Gastroesophageal sphincter (tissue), 4 donors: ENCODE measurements at regions not wholly inside any gene's neighbourhood (a gene's known extent, or its start where the extent isn't known, plus 50 kb on each side); places are given as distances from the start of the nearest gene placed in this dataset.

ENCODE experiments used
- ATAC-seq: fragments of 150-250 bp; one replicate; pipeline ENCODE4 v1.9.1; 2016; ENCODE audit warnings: mild to moderate bottlenecking, moderate library complexity
- H3K27ac ChIP-seq, 4 donors: fragments of 200-600 bp; sonication (generic) in 3 of 4; 1 replicate in 3 of 4; 2 replicates in 1 of 4; pipeline ENCODE4 v1.5.1; 2016 to 2019
- H3K27me3 ChIP-seq: fragments of 200-600 bp; sonication (generic); one replicate; pipeline ENCODE4 v1.5.1; 2019
- H3K36me3 ChIP-seq, 2 donors: fragments of 200-600 bp; sonication (generic); one replicate each; pipeline ENCODE4 v1.5.1; 2019; ENCODE audit warnings: control low read depth in 1 of 2
- H3K4me1 ChIP-seq, 3 donors: fragments of 200-600 bp; sonication (generic); 1 replicate in 2 of 3; 2 replicates in 1 of 3; pipeline ENCODE4 v1.5.1; 2016 to 2019; ENCODE audit warnings: control low read depth in 2 of 3
- H3K4me3 ChIP-seq, 2 donors: fragments of 200-600 bp; sonication (generic); one replicate each; pipeline ENCODE4 v1.5.1; 2019; ENCODE audit warnings: mild to moderate bottlenecking in 1 of 2, moderate library complexity in 1 of 2
- H3K9me3 ChIP-seq, 3 donors: fragments of 200-600 bp; sonication (generic); one replicate each; pipeline ENCODE4 v1.5.1; 2017 to 2019; ENCODE audit warnings: control low read depth in 2 of 3
- EP300 ChIP-seq: sonication (generic); formaldehyde crosslinking; IDR thresholded peaks from one replicate; pipeline ENCODE4 v1.6.1; 2017; ENCODE audit warnings: antibody characterized with exemption, mild to moderate bottlenecking
- POLR2A ChIP-seq, 2 donors: fragments of 450-650 bp; IDR thresholded peaks; one replicate each; pipeline ENCODE4 v1.6.1; 2017; ENCODE audit warnings: antibody characterized with exemption in 2 of 2, mild to moderate bottlenecking in 2 of 2, moderate library complexity in 1 of 2
- POLR2AphosphoS5 ChIP-seq: sonication (generic); formaldehyde crosslinking; IDR thresholded peaks from one replicate; pipeline ENCODE4 v1.6.1; 2017; ENCODE audit warnings: antibody characterized with exemption
- WGBS, 2 donors: methylation state at CpG; one replicate each; pipeline ENCODE4 v1.1.5; 2018; ENCODE audit warnings: low coverage in 1 of 2; 5-methylcytosine and 5-hydroxymethylcytosine counted together
- TF ChIP-seq, protein P1 (sequence below), 4 experiments: fragments of 200-600 bp in 2 of 4; fragments of 450-650 bp in 2 of 4; sonication (generic) in 1 of 4; IDR thresholded peaks; one replicate each; pipeline ENCODE4 v1.5.1; 2017 to 2019; ENCODE audit warnings: antibody characterized with exemption in 4 of 4, mild to moderate bottlenecking in 2 of 4, moderate library complexity in 2 of 4

DNA sequence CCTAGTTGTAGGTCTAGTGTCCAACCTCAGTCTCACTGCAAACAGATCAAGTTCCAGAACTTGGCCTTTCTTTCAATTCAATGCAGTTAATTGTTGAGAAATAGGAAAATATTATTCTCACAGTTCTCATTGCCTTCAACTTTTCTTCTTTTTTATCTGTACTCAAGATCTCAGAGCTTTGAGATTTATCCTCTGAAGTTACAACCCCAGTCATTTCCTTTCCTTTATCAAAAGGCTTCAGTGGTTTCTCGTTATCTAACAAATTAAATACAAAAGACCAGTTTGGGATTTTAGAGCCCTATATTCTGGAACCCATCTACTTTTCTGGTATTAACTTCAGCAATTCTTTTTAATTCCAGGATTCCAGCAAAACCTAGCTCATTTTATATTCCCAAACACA, 130.2 kb downstream of the TMA16 start:
- no peak for TF ChIP-seq EP300
- TF ChIP-seq, protein P1, sequence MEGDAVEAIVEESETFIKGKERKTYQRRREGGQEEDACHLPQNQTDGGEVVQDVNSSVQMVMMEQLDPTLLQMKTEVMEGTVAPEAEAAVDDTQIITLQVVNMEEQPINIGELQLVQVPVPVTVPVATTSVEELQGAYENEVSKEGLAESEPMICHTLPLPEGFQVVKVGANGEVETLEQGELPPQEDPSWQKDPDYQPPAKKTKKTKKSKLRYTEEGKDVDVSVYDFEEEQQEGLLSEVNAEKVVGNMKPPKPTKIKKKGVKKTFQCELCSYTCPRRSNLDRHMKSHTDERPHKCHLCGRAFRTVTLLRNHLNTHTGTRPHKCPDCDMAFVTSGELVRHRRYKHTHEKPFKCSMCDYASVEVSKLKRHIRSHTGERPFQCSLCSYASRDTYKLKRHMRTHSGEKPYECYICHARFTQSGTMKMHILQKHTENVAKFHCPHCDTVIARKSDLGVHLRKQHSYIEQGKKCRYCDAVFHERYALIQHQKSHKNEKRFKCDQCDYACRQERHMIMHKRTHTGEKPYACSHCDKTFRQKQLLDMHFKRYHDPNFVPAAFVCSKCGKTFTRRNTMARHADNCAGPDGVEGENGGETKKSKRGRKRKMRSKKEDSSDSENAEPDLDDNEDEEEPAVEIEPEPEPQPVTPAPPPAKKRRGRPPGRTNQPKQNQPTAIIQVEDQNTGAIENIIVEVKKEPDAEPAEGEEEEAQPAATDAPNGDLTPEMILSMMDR (IDR thresholded peaks at IDR 0.05), result no peak
- no peak for TF ChIP-seq POLR2AphosphoS5
- TF ChIP-seq POLR2A (IDR thresholded peaks at IDR 0.05), result no peak
- Histone ChIP-seq H3K27me3 (no peaks in the 10 kb centered on the region), H3K9me3 (no peaks in the 10 kb centered on the region), H3K36me3 (no peaks in the 10 kb centered on the region), H3K4me3 (no peak overlapping the region), H3K4me1 (no peaks in the 10 kb centered on the region), H3K27ac (no peak overlapping the region)
- WGBS, 2 donors, result 75 to 83% methylated on average over 1 of the region's 1 CpG
- ATAC-seq, result no peak

DNA sequence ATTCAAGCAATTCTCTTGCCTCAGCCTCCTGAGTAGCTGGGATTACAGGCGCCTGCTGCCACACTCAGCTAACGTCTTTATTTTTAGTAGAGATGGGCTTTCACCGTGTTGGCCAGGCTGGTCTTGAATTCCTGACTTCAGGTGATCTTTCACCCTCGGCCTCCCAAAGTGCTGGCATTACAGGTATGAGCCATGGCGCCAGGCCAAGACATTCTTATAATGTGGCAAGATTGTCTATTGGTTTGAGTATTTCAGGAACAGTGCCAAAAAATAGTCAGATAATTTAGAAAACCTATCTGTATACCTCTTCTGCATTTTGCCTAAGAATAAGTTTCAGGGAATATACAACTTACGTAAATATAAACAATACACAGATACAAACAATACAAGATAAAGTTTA, 136.8 kb downstream of the TMA16 start:
- no peak for TF ChIP-seq EP300
- TF ChIP-seq, protein P1 (IDR thresholded peaks at IDR 0.05), result no peak
- no peak for TF ChIP-seq POLR2AphosphoS5
- no peak for TF ChIP-seq POLR2A (IDR thresholded peaks at IDR 0.05)
- WGBS, 2 donors, result 79 to 100% methylated on average over 3 to 5 of the region's 6 CpGs
- Histone ChIP-seq H3K27ac (no peak overlapping the region), H3K4me3 (no peak overlapping the region), H3K36me3 (no peaks in the 10 kb centered on the region), H3K4me1 (no peaks in the 10 kb centered on the region), H3K27me3 (no peaks in the 10 kb centered on the region), H3K9me3 (no peaks in the 10 kb centered on the region)
- no peak for ATAC-seq

DNA sequence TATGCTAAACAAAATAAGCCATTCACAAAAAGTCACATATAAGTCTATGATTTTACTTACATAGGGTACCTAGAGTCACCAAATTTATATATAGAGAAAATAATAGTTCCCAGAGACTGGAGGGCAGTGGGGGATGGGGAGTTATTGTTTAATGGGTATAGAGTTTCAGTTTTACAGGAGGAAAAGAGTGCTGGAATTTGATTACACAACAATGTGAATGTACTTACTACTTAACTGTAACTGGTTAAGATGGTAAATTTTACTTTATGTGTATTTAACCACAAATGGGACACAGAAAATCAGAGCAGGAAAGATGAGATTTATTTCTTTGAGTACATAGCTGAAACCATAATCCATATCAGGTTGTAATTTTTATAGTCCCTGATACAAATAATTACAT, 144.4 kb downstream of the TMA16 start:
- ATAC-seq, result no peak
- Histone ChIP-seq H3K27me3 (no peaks in the 10 kb centered on the region), H3K4me3 (no peak overlapping the region), H3K27ac (no peak overlapping the region), H3K9me3 (no peaks in the 10 kb centered on the region), H3K36me3 (no peaks in the 10 kb centered on the region), H3K4me1 (no peaks in the 10 kb centered on the region)
- TF ChIP-seq POLR2AphosphoS5 (no peak), POLR2A (IDR thresholded peaks at IDR 0.05) (no peak), EP300 (no peak)
- TF ChIP-seq, protein P1 (IDR thresholded peaks at IDR 0.05), result no peak

DNA sequence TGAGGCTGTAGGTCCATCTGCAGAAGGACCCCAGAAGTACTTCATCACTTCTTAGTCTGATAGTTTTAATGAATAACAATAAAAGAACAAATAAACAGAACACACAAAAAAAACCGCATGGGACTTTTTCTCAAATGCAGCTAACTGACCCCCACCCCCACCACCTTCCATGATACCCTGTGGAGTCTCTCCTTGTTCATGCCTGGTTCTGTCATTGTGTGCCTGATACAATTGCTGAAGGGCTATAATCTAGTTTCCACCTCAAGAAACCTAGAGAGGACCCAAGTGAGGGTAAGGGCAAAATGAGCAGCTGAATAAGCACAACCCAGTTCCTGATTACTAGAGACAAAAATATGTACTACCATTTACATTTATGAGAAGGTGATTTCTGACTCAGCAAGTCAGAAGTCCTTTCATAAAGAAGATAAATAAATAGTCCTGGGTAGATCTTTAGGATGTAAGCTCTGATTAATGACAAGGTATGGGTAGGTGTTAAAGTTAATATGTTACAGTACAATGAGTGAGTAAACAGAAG, 155.1 kb downstream of the TMA16 start:
- ATAC-seq, result no peak
- WGBS, 2 donors, result 40 to 57% methylated on average over 1 of the region's 1 CpG

DNA sequence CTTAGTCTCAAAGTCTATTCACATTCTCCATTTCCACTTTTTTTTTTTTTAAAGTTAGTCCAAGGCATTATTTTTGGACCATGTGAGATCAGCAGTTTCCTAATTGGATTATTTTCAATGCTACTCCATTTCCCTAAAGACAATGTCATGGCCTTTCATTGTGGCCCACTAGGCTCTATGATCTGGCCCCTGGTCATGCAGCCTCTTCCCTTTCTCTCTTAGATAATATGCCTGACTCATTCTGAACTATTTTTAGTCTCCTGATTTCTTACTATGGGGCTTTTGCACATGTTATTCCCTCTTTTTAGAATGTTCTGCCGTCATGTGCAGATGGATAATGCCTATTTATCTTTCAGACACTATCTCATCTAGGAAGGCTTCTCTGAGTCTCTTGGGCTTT, 157.3 kb downstream of the TMA16 start:
- Histone ChIP-seq H3K36me3 (no peaks in the 10 kb centered on the region), H3K4me1 (no peaks in the 10 kb centered on the region), H3K9me3 (peaks cover 0 to 6% (median 0%) of the 10 kb centered on the region in 3 donors), H3K27me3 (no peaks in the 10 kb centered on the region), H3K27ac (no peak overlapping the region), H3K4me3 (no peak overlapping the region)
- 60% methylated on average over 1 of the region's 1 CpG; no CpG with 5 or more reads in 1 of the 2 donors for WGBS, 2 donors
- no peak for TF ChIP-seq POLR2AphosphoS5
- no peak for TF ChIP-seq POLR2A (IDR thresholded peaks at IDR 0.05)
- TF ChIP-seq, protein P1 (IDR thresholded peaks at IDR 0.05), result no peak
- no peak for TF ChIP-seq EP300
- ATAC-seq, result no peak

More for the DNA sequence above, 155.1 kb downstream of the TMA16 start:
- no peak overlapping the region for H3K4me3 ChIP-seq
- H3K9me3 ChIP-seq, result peaks cover 0 to 17% (median 0%) of the 10 kb centered on the region in 3 donors
- TF ChIP-seq POLR2A (IDR thresholded peaks at IDR 0.05) (no peak), POLR2AphosphoS5 (no peak), EP300 (no peak)
- TF ChIP-seq, protein P1 (IDR thresholded peaks at IDR 0.05), result no peak
- H3K27ac ChIP-seq, result no peak overlapping the region
- H3K36me3 ChIP-seq, result no peaks in the 10 kb centered on the region
- H3K27me3 ChIP-seq, result no peaks in the 10 kb centered on the region
- no peaks in the 10 kb centered on the region for H3K4me1 ChIP-seq
